Dermis microvascular lymphatic vessel endothelial cell (primary cell): ENCODE measurements at regions not wholly inside any gene's neighbourhood (a gene's known extent, or its start where the extent isn't known, plus 50 kb on each side); places are given as distances from the start of the nearest gene placed in this dataset.

ENCODE experiments used
- DNase-seq, 2 donors: peaks; one replicate each; pipeline versions ENCODE4 v3.0.0 to v3.0.0-alpha.2; 2010; ENCODE audit warnings: low read depth in 2 of 2

GRCh38 chr15:93241696-93242585 lies 152.9 kb upstream of the RGMA start:
- no peak for DNase-seq

- DNase-seq, result no peak
Measured at GRCh38 chr15:93239993-93240392, 151.0 kb upstream of the RGMA start.

GRCh38 chr15:93239591-93239990 lies 150.6 kb upstream of the RGMA start:
- no peak for DNase-seq

- no peak for DNase-seq
Measured at GRCh38 chr15:93238641-93239040, 149.6 kb upstream of the RGMA start.

DNA sequence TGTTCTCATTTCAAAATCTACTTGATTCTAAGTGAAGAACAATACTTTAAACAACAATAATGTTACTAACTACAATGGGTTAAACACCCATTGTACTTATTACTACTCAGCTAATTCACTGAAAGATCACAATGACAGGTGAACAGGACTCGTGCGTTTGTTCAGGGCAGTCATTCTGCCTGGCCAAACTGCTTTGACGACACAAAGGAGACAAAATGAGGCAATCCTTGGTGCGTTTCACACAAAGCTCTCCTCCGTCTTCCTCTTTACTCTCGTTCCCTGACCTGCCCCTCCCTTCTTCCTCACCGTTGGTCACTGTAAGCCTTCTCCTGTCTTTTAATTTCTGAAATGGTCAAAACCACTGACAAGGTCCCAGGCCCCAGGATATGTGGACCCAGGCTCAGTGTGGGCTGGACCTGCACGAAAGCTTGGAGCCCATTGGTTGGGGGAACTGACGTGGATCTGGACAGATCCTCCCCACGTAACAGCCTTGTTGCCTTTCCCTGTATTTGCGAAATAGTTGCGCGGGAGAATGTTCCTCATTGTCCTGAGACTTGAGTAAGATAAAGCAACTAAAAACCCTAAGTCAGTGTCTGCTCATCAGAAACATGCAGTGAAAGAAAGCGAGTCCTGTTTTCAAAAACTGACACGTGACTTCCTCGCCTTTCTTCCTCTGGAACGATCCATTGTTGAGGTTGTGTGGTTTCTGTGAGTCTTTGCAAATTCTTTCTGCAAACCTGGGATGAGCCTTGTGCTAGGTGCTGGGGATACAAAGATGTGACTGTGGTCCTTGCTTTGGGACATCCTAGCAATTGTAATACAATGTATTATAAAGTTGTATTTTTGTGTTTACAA lies 147.1 kb upstream of the RGMA start:
- DNase-seq, result no peak

- DNase-seq, result no peak
Measured at GRCh38 chr15:93235269-93235668, 146.3 kb upstream of the RGMA start.

DNA sequence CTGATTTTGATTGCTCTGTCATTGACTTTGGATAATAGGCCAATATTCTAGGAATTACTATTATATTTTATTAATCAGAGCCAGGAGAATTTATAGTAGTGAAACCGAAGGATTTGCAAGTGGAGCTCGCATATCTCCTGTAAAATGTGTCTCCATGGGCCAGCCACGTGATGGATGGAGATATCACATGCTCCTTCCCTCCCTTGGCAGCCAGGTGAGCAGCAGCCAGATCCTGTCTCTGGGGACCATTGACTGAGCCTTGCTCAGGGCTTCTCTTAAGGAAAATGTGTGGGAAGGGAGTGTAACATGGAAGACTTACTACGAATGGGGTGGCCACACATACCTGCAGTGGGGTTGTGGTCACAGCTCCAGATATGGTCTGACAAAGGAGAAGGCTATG lies 144.7 kb upstream of the RGMA start:
- no peak for DNase-seq

GRCh38 chr15:93232845-93233244 lies 143.8 kb upstream of the RGMA start:
- DNase-seq, result no peak

- DNase-seq, result no peak
Measured at GRCh38 chr15:93231994-93232393, 143.0 kb upstream of the RGMA start.

- no peak for DNase-seq
Measured at GRCh38 chr15:93231261-93231925, 142.4 kb upstream of the RGMA start.

DNA sequence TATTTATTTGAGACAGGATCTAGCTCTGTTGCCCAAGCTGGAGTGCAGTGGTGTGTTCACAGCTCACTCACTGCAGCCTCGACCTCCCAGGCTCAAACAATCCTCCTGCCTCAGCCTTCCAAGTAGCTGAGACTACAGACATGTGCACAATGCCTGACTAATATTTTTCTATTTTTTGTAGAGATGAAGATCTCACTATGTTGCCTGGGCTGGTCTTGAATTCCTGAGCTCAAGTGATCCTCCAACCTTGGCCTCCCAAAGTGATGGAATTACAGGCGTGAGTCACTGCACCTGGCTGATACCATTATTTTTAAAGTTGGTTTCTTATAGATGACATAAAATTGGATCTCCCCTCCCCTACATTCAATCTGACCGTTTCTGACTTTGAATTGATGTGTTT lies 139.5 kb upstream of the RGMA start:
- no peak for DNase-seq

DNA sequence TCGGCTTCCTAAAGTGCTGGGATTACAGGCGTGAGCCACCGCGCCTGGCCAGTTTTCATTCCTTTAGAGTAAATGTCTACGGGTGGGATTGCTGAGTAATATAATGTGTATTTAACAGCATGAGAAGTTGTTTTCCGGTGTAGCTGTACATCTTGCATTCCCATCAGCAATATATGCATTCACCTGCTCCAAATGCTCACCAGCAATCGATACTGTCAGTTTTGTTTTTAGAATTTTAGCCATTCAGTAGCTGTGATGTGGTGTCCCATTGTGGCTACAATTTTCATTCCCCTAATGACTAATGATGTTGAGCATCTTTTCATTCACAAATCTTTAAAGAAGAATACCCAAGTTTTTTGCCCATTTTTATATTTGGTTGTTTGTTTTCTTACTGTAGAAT lies 134.8 kb upstream of the RGMA start:
- DNase-seq, result no peak

DNA sequence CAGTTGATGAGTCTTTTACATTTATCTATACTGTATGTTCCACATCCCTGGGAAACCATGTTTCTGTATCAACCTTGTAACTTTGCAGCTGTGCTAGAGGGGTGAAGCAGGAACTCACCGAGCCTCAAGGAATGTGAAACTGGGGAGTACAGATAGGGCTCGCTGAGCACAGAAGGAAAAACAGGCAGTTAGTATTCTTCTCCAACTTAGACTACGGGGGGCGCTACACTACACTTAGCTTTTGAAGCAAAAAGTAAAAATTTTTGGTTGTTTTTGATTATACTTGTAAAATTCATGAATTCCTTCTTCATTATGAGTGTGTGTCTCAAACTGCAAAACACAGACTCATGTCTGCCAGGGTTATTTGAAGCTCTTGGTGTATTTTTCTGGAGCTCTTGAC lies 132.7 kb upstream of the RGMA start:
- DNase-seq, result no peak

DNA sequence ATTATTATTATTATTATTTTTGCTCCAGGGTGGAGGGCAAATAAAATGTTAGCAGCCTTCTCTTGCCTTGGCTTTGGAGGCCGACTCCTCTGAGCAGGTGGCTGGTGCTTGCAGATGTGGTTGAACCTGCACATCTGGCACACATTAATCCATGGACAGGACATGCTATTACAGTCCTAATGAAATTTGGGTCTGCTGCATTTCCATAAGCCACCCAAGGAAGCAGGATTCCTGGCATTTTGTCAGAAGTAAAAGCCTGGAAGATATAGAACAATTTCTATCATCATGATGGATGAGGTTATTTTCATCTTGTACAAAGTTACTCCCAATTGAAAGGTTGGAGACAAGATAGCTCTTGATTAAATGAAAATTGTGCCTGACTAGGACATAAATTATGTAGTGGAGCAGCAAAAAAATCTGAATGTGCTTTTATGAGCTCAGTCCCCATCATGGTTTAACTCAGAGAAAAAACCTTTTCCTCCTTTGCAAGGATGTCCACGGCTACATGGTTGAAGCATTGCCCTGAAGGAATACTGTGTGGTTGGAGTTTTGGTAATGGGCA lies 130.9 kb upstream of the RGMA start:
- no peak for DNase-seq

DNA sequence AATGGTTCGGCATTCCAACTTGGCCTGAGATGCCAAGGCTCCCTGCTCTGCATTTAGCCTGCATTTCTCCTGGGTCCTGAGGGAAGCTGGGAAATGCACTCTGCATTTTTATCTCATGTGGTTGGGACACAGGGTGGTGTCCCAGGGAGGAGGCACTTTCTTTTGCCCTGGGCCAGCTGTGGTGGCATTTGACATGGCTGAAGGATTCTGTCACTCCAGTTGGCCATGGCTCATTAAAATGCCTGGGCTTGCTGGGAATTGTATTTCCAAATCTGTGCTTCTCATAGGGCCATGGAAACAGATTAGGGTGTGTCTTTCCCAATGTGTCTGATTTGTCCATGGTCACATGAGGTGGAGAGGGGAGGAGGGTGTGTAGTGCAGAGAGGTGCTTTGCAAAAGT lies 128.3 kb upstream of the RGMA start:
- no peak for DNase-seq

DNA sequence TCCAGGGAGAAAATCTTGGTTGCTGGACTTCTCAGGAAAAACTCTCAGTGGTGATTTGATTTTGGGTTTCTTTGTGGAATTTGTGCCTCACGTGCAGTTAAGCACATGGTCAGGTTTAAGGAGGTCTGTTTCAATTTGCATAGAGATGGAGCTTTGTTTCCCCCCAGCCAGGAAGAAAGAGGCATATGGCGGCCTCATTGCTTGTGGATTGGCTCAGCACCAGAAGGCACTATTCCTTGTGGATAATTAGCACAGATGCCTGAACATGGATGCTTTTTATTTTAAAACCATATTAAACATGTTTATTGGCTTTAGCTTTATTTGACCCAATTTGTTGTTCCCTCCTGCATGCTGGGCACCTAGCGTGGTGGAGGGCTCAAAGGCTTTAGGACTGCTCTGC lies 125.1 kb upstream of the RGMA start:
- no peak for DNase-seq

GRCh38 chr15:93213281-93213680 lies 124.3 kb upstream of the RGMA start:
- no peak for DNase-seq

- DNase-seq, result no peak
Measured at GRCh38 chr15:93212578-93212977, 123.6 kb upstream of the RGMA start.

DNA sequence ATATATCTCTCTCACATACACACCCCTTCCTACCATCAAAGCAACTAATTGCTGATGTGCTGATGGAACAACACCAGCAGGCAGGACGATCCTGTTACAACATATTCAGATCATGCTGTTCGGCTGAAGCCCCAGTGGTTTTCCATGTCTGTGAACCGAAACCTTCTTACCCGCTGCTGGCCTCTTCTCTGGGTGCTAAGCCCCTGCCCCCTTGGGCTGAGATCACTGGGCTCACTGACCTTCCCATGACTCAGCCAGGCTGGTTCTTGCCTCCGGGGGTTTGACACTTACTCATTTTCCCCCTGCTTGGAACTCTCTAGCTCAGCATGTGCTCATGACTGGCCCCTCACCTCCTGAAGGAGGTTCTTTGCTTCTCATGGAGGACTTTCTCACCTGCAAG lies 122.0 kb upstream of the RGMA start:
- no peak for DNase-seq

GRCh38 chr15:93209690-93210445 lies 120.9 kb upstream of the RGMA start:
- no peak for DNase-seq

DNA sequence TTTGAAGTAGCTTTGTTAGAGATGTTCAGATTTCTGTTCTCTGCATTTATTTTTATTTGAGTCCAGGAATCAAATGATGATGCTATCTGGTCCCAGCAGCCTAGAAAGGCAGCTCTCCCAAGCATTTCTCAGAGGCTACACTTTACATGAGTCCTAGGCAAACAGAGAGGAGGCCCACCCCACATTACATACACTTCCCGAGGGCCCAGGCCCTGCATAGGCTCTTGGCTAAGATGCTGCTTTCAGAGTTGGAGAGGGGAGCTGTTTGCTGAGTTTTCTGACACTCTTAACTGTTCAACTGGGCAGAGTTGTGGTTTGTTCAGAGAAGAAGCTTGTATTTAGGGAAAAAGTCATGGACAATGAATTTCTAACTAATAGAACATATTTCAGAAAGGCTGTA lies 117.9 kb upstream of the RGMA start:
- no peak for DNase-seq
